MCF 10A (cell line): ENCODE measurements at regions not wholly inside any gene's neighbourhood (a gene's known extent, or its start where the extent isn't known, plus 50 kb on each side); places are given as distances from the start of the nearest gene placed in this dataset.

Source experiments
- BruUV-seq: library from RNA; stranded (reverse); fragments of 400-500 nt; replicated peaks from 2 replicates; lab custom pipeline; 2021; lab: Mats Ljungman, UMichigan
- CTCF ChIA-PET: fragments of 300-600 bp; sonication (Branson Sonifier 250); formaldehyde crosslinking; extraction: SDS; loops from one replicate; lab custom pipeline; 2021; ENCODE audit warnings: antibody characterized with exemption, inconsistent platforms; lab: Yijun Ruan, JAX
- POLR2A ChIA-PET: fragments of 300-600, 350-650 bp; sonication (Branson Sonifier 250); formaldehyde crosslinking; extraction: SDS; loops from one replicate; lab custom pipeline; 2020; ENCODE audit warnings: antibody characterized with exemption, inconsistent platforms; lab: Yijun Ruan, JAX
- DNase-seq: peaks from one replicate; pipeline ENCODE4 v3.0.0-alpha.2; 2018; ENCODE audit not compliant: unreplicated experiment
- H3K27ac Mint-ChIP-seq: one replicate; pipeline ENCODE4 v1.8.0; 2022; ENCODE audit warnings: mild to moderate bottlenecking, low read depth, mixed read lengths; ENCODE audit not compliant: unreplicated experiment
- H3K27me3 Mint-ChIP-seq: one replicate; pipeline ENCODE4 v1.8.0; 2022; ENCODE audit warnings: mixed read lengths; ENCODE audit not compliant: insufficient read depth, unreplicated experiment
- H3K36me3 Mint-ChIP-seq: one replicate; pipeline ENCODE4 v1.8.0; 2022; ENCODE audit warnings: mild to moderate bottlenecking, moderate library complexity, mixed read lengths; ENCODE audit not compliant: insufficient read depth, unreplicated experiment
- H3K4me1 Mint-ChIP-seq: one replicate; pipeline ENCODE4 v1.8.0; 2022; ENCODE audit warnings: mixed read lengths; ENCODE audit not compliant: insufficient read depth, unreplicated experiment
- H3K4me3 Mint-ChIP-seq: one replicate; pipeline ENCODE4 v1.8.0; 2022; ENCODE audit warnings: mild to moderate bottlenecking, moderate library complexity, mixed read lengths; ENCODE audit not compliant: unreplicated experiment
- H3K9me3 Mint-ChIP-seq: one replicate; pipeline ENCODE4 v1.8.0; 2022; ENCODE audit warnings: mixed read lengths; ENCODE audit not compliant: unreplicated experiment
- intact Hi-C: fragments of 100-400 bp; cut with micrococcal nuclease; formaldehyde crosslinking; loops from 2 replicates; pipeline ENCODE4 v1.14.1; 2022
- TF ChIP-seq, protein P1 (sequence below): fragments of 200-600 bp; IDR thresholded peaks from one replicate; pipeline ENCODE4 v1.8.0; 2022; ENCODE audit warnings: antibody characterized with exemption, mild to moderate bottlenecking; ENCODE audit not compliant: unreplicated experiment

DNA sequence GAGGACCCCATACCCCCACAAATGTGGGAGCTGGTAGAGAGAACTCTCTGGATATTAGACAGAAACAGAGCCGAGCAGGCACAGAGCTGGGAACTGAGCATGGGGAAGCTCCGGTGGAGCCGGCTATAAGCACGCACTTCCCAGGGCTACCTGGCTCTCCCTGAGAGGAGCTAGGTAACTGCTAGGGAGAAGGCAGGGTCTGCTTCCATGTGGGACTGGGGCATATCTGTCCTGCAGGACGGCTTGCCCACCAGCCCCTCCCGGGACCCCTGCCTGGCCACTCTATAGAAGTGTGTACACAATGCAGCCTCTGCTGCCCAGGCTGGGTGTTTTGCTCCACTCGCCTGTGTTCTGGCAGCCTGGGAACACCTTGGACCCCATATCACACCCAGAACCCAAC lies 1537.0 kb upstream of the CDH9 start:
- peaks cover 14% of the 10 kb centered on the region for H3K9me3 Mint-ChIP-seq
- peaks cover 19% of the 10 kb centered on the region for H3K4me1 Mint-ChIP-seq
- H3K4me3 Mint-ChIP-seq: no peak overlapping the region
- H3K27ac Mint-ChIP-seq: no peak overlapping the region
- ChIA-PET CTCF (interaction anchor here (0.5 to 2.6 kb wide), 6 partner anchors 9 to 631 kb away, joined by 3 to 17 read pairs (median 3); no protein-coding TSS in a partner anchor), POLR2A (no interaction called here)
- H3K36me3 Mint-ChIP-seq: peaks cover 4% of the 10 kb centered on the region
- H3K27me3 Mint-ChIP-seq: no peaks in the 10 kb centered on the region
- TF ChIP-seq, protein P1, sequence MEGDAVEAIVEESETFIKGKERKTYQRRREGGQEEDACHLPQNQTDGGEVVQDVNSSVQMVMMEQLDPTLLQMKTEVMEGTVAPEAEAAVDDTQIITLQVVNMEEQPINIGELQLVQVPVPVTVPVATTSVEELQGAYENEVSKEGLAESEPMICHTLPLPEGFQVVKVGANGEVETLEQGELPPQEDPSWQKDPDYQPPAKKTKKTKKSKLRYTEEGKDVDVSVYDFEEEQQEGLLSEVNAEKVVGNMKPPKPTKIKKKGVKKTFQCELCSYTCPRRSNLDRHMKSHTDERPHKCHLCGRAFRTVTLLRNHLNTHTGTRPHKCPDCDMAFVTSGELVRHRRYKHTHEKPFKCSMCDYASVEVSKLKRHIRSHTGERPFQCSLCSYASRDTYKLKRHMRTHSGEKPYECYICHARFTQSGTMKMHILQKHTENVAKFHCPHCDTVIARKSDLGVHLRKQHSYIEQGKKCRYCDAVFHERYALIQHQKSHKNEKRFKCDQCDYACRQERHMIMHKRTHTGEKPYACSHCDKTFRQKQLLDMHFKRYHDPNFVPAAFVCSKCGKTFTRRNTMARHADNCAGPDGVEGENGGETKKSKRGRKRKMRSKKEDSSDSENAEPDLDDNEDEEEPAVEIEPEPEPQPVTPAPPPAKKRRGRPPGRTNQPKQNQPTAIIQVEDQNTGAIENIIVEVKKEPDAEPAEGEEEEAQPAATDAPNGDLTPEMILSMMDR: no peak
- intact Hi-C loops: loop anchor here (5.0 to 10.0 kb wide), 2 partner anchors 228 to 1551 kb away; no protein-coding TSS in a partner anchor
- BruUV-seq: no TSS peak
- DNase-seq: no peak

DNA sequence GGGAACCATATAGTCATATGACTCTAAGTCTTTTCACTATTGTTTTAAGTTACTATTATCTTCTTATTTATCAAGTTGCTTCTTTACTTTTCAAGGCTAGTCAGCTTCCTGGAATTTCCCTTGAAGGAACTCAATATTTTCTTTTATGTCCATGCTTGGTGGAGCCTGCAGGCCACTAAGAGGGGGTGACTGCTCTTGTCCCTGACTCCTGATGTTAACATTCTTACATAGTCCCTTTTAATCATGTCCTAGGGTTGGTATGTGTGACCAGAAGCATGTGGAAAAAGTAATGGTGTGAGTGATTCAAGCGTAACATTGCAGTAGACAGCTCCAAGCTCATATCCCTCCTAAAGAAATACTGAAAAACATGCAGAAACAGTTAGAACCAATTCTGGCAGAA lies 1536.2 kb upstream of the CDH9 start:
- ChIA-PET CTCF (interaction anchor here (0.6 to 1.6 kb wide), 3 partner anchors 17 to 1262 kb away, joined by 3 read pairs; no protein-coding TSS in a partner anchor), POLR2A (interaction anchor here (0.6 kb wide), 1 partner anchor 86 kb away, joined by 3 read pairs; no protein-coding TSS in a partner anchor)
- Mint-ChIP-seq H3K36me3 (peaks cover 4% of the 10 kb centered on the region), H3K9me3 (peaks cover 14% of the 10 kb centered on the region), H3K27me3 (no peaks in the 10 kb centered on the region), H3K27ac (no peak overlapping the region), H3K4me3 (no peak overlapping the region), H3K4me1 (peaks cover 11% of the 10 kb centered on the region)
- no peak for DNase-seq
- TF ChIP-seq, protein P1: no peak
- BruUV-seq: no TSS peak
- intact Hi-C loops: loop anchor here (5.0 to 10.0 kb wide), 2 partner anchors 227 to 1550 kb away; no protein-coding TSS in a partner anchor

DNA sequence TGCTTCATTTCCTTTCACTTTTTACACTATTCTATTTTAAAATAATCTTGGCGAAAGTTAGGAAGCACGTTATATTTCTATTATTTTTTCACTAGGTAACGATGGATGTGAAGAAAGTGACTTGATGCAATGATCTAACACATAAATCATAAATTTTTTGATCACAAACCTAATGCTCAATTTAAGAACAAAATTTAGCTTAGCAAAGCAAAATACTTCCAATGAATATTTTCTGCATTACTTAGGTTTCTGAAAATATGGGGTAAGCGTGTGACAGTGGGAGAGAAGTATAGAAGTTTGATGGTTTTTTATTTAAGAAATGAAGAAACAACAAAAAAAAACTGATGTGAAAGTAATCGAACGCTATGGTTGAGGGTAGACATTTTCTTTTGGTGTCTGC lies 1528.7 kb upstream of the CDH9 start:
- no peak overlapping the region for H3K4me3 Mint-ChIP-seq
- no peak overlapping the region for H3K27ac Mint-ChIP-seq
- H3K36me3 Mint-ChIP-seq: no peaks in the 10 kb centered on the region
- H3K4me1 Mint-ChIP-seq: no peaks in the 10 kb centered on the region
- no peak for DNase-seq
- CTCF ChIA-PET: interaction anchor here (0.6 to 1.2 kb wide), 2 partner anchors 9 kb away, joined by 3 read pairs; no protein-coding TSS in a partner anchor
- no TSS peak for BruUV-seq
- TF ChIP-seq, protein P1: no peak
- H3K27me3 Mint-ChIP-seq: no peaks in the 10 kb centered on the region
- no peaks in the 10 kb centered on the region for H3K9me3 Mint-ChIP-seq
- POLR2A ChIA-PET: no interaction called here
- intact Hi-C loops: no loop called here

DNA sequence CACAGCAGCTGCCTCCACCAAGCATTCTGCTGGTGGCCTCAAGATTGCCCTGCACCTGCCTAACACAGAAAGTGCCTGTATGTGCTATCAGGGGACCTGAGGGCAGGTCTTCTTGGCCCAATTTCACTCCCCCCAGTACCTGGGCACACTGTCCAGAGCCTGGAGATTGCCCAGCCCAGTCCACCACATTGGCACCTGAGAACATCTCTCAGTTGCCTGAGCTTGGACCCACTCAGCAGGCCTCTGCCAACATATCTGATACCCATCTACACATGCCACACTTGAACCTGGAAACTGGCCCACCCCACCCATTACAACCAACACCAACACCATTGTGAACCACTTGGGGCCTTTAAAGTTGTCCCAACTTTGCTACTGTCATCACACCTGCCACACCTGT lies 1523.1 kb upstream of the CDH9 start:
- POLR2A ChIA-PET: no interaction called here
- no peaks in the 10 kb centered on the region for H3K4me1 Mint-ChIP-seq
- TF ChIP-seq, protein P1: no peak
- H3K4me3 Mint-ChIP-seq: no peak overlapping the region
- no peaks in the 10 kb centered on the region for H3K9me3 Mint-ChIP-seq
- intact Hi-C loops: no loop called here
- no peak for DNase-seq
- no peaks in the 10 kb centered on the region for H3K36me3 Mint-ChIP-seq
- CTCF ChIA-PET: no interaction called here
- H3K27ac Mint-ChIP-seq: no peak overlapping the region
- H3K27me3 Mint-ChIP-seq: no peaks in the 10 kb centered on the region
- BruUV-seq: no TSS peak
